Renal pelvis (tissue), 1 donor: ENCODE measurements at regions not wholly inside any gene's neighbourhood (a gene's known extent, or its start where the extent isn't known, plus 50 kb on each side); places are given as distances from the start of the nearest gene placed in this dataset.

Experiments used
- DNase-seq: peaks from one replicate; pipeline ENCODE4 v3.0.0-alpha.2; 2013

DNA sequence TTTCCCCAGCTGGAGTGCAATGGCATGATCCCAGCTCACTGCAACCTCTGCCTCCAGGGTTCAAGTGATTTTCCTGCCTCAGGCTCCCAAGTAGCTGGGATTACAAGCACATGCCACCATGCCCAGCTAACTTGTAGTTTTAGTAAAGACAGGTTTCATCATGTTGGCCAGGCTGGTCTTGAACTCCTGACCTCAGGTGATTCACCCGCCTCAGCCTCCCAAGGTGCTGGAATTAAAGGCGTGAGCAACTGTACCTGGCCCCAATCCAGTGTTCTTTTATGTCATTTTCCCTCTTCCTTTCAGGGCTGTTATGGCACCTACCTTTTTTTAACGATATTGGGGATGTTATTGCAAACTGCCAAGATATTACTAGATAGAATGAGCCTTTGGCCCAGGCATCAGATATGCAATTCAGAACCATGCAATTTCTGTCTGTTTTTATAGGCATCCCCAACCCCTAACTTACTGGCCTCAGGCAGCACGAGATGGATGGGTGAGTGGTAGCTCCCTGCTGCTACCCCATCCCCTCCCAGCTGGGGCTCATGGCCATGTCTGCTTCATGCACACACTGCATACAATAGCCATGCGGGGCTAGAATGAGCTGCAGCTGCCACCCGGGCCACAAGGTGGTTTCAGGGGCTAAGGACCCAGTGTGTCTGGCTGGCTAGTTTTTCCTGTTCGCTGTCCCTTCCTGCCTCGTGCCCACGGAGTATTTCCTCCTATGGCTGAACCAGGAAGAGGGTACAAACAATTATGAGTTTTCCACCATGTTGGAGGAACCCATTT, 1080.1 kb upstream of the SORCS1 start:
- DNase-seq: no peak

DNA sequence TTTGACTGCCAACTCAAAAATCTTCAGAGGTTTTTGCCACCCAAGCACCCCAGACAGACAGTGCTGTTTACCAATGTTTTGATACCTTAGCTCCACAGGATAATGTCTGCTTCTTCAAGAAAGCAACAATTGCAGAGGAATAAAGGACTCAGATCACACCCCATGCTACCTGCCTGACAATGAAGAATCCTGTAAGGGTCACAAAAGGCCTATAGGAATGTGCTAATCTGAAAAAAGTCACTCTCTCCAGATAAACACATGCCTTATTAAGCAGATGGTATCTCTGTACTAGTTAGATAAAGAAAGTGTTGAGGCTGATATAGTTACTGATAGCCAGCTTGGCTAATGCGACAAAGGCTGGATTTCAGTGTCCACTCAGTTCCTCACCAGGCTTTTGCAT, 1076.7 kb upstream of the SORCS1 start:
- no peak for DNase-seq

DNA sequence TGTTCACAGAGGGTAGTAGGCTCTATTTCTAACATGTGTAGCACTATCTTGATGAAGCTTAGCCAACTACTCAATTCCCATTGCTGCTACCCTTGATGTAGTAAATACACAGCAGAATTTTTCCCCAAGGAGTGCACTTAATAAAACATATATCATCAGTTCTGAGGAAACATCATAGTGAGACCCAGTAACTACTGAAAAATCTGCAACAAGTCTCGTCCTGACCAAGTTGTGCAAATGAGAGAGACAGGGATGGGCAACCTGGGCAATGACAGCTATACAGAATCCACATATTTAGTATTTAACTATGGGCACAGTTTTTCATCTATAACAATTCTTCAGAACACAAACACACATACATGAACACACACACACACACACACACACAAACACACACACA, 1073.8 kb upstream of the SORCS1 start:
- no peak for DNase-seq

DNA sequence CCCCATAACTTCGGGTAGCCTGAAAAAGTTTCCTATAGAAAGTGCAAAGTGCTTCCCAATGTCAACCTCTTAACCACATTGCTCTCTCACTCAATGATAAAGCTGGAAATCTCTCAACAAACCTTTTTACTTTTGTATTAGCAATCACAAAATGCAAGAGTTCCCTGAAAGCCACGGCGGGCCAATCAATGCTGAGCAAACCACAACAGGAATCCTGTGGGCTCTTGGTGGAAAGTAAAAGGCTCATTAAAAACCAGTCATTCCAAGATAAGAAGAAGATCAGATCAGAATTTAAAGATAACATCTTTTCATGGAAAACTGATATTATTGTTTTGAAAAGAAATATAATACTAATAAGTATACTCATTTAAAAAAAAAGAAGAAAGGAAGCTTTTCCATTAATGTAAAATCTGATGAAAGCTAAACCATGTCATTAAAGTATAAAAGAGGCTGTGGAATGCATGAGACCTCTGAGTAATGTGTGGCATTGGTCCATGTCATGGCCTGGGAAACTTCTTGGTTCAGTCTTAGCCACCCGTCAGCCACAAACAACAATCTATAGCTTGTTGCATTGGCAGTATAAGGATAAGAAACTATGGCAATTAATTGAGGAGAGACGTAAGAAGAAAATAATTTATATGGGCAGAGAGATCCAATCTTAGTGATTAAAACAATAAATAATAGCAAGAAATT, 1066.1 kb upstream of the SORCS1 start:
- no peak for DNase-seq

DNA sequence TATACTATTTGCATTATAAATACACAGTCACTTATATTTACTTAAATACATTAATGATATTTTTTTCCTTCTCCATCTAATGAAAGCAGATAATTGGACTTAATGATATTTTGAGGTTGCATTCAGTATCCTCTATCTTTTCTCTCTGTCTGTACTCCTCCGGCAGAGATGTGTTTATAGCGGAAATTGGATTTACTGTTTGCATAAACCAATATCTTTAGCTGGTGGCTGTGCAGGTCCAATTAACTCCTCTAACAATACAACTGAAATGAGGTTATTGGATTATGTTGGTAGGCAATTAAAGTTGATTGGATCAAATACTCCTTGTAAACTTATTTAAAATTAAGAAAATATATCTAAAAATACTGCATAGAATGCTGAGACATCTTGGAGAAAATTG, 1044.2 kb upstream of the SORCS1 start:
- no peak for DNase-seq

DNA sequence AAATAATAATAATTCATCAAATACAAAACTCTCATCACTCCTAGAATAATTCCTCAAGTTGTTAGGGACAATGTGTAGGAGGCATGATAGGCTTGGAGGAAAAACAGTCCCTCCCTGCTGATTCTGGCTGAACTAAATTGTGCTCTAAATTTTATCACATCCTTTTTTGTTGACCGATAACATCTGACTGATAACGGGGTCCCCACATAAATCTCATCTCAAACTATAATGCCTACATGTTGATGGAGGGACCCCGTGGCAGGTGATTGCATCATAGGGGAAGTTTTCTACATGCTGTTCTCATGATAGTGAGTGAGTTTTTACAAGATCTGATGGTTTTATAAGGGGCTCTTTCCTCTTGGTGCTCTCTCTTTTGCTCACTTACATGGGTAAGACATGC, 1043.5 kb upstream of the SORCS1 start:
- DNase-seq: no peak

DNA sequence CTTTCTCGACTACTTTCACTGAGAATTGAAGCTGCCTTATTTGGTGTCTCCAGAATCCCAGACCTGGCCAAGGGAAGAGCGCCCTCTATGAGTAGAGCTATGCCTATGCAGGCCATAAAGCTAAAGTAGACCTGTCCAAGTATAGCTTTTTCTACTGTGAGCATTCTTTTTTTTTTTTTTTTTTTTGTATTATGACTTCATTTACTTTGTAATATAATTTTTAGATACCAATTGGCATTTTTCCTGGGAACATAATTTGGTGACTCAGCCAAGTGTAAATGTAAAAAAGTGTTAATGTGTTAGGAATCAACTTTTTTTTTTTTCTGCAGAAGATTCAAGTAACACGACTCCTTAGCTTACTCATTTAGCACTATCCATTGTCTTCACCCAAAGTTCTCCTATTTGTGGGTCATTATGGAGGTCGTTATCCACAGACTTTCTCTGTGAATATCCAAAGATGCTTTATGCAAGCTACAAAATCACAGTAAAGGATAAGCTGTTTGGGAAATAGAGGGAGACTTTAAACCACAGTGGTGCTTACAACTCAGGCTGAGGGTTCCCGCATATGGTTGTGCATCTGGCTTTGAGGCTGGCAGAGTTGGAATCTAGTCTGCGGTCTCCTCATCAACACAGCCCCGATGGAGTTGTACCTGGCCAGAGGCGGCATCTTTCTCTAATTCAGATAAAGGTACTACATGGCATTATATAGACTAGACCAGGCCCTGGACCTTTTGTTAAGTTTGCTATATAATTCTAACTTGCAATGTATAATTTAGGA, 1040.2 kb upstream of the SORCS1 start:
- DNase-seq: peak; percentile 34

DNA sequence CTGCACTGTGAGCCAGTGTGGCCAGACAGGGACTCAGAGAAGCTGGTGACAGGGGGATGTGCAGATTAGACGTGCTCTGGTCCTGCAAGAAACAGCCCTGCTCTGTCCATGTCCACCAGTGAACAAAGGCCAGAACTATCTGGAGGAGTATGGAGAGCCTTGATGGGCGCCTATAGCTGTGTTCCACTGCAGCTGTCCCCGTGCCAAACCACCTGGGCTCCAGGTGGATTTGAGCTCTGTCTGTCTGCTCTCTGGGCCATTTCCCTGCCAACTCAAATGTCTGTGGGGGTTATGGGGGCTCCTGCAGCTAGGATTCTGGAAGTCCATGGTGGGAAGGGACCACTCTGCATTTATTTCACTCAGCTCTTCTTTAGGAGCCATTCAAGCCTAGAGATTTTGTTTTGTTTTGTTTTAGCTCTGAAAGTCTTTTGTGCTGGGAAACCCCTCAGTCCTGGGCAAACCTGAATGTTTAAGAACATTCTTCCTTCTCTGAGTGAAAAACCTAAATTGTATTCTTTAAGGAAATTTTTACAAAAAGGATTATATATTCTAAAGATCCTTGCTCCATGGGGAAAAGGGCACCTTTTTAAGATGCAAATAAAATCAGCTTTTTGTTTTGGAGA, 1039.5 kb upstream of the SORCS1 start:
- DNase-seq: no peak

DNA sequence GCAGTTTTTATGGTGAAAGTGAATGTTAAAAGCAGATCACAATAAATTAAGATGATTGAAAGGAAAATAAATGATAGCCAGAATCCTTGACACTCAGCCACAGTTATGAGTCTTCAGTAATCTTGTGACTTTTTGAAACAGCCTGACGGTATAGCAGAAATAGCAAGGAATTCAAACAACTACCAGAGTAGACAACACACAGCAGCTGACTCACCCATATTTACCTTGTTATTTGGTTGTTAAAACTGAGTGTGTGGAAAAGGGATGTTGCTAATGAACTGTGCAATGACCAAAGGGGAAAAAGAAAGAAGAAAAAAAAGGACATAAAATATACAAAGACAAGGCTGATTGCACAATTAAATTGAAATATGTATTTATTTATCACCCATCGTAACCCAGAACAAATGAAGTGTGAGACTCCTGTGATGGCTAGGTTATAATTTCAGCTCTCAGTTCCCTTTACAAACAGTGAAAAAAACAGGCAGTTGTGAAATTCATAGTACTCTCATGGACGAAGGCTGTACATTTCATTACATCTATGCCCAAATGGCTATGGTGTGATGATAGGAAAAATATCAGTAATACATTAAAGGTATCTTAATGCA, 1023.0 kb upstream of the SORCS1 start:
- DNase-seq: no peak

DNA sequence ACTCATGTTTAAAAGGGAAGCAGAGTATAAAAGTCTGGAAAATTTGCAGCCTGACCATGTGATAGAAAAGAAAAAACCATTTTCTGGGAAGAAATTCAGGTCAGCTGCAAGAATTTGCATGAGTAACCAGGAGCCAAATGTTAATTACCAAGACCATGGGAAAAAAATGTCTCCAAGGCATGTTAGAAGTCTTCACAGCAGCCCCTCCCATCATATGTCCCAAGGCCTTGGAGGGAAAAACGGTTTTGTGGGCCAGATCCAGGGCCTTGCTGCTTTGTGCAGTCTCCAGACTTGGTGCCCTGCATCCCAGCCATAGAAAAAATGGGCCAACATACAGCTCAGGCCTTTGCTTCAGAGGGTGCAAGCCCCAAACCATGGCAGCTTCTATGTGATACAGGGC, 1019.6 kb upstream of the SORCS1 start:
- no peak for DNase-seq

DNA sequence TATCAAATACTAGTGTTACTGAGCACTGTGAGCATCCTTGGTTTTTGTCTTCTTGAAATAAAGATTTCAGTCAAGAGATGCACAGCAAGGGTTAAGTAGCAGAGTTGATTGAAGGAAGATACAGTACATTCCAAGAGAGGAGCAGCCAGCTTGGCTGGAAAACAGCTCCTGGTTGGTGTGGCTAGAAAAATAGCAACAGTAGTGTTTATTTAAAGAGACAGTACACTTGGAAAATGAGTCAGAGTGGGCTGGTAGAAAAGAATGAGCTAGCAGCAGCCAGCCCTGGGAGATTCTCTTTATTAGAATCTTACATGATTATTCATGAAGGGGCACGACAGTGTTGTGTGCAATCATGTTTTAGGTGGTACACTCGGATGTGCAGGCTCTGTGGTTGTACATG, 1016.4 kb upstream of the SORCS1 start:
- no peak for DNase-seq

DNA sequence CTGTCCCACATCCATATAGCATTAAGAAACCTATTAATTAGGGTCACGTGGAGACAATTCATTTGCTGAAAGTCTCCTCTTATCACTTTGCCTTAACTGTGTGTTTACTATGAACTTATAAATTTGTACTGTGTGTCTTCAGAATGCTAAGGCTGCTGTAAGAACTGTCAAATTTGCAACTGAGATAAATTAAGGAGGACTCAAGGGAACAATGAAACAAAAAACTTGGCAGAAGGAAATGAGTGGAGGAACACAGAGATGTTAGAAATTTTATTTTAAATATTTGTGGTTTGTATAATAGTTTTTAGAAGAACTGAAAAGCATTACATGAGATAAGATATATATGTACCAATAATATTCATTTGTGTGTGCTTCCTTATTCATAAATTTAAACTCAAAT, 1005.3 kb upstream of the SORCS1 start:
- peak; percentile 24 for DNase-seq

DNA sequence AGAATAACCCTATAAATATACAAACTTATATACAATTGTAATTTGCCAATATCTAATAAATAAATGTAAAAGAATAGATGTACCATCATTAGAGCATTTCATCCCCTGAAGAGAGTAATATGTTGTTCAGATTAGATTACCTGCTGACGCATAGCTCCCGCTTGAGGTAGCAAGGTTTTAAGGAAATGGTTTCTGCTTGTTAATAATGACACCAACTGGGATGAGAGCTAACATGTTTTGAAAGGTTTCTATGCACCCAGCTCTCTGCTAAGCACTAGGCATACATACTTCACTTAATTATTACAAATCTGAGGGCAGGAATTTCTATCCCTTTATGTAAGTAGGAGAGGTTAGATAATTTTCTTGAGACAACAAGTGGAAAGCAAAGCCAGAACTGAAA, 1003.3 kb upstream of the SORCS1 start:
- DNase-seq: no peak

DNA sequence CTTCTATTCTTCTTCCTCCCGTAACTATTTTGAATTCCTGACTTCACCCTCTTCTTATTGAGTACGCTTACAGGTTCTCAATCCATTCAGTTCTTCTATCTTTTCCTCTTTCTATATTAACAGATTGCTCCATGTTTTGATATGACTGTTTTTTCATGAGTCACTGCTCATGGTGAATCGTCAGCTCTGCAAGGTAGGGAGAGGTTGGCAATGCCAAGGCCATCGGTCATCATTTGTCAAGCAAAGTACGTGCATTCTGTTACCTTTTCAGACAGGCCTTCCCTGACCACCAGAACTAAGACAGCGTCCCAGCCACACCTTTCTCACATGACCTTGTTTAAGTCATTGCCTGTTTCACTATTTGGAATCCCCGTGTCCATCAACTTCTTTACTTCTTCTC, 1001.9 kb upstream of the SORCS1 start:
- DNase-seq: no peak

DNA sequence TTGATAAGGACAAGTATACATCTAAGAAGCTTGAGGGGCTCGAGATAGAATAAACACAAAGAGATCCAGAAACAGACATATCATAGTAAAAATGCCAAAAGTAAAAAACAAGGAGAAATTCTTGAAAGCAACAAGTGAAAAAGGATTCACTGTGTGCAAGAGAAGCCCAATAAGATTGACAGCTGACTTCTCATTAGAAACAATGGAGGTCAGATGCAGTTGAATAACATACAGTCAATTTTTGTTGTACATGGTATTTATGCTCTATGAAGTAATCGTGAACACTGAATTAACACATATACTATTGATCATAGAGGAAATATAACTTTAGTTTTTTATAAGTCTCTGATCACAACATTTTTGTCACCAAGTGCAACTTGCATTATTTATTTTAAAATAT, 982.8 kb upstream of the SORCS1 start:
- DNase-seq: no peak

DNA sequence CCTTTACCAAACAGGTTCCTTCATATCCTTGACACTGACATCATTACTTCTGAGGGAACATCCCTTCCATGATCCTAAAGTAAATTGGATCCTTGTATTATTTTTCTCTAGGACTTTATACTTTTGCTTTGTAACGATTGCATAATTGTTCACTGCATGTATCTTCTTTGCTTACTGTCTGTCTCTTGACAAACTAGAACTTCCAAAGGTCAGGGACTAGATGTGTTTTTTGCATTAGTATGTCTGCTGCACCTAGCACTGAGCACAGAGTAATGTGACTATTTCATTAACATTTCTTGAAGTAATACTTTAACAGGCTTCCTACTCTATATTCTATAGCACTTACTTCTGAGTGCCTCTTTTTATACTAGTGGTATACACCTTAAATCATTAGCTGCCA, 976.6 kb upstream of the SORCS1 start:
- no peak for DNase-seq

DNA sequence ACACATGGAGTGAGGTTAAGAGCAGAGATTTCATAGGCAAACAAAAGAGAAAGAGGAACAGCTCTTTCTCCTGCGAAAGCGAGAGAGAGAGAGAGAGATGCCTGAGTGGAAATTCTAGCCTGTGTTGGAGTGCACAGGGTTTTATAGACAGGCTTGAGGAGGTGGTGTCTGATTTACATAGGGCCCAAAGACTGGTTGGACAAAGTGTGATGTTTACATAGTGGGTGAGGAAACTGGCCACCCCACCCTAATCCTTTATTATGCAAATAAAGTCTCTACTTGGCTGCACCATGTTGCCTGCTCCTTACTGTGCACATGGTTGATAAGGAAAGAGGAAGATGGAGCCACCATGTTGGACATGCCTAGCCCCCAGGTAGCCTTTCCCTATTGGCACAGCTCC, 967.8 kb upstream of the SORCS1 start:
- no peak for DNase-seq

DNA sequence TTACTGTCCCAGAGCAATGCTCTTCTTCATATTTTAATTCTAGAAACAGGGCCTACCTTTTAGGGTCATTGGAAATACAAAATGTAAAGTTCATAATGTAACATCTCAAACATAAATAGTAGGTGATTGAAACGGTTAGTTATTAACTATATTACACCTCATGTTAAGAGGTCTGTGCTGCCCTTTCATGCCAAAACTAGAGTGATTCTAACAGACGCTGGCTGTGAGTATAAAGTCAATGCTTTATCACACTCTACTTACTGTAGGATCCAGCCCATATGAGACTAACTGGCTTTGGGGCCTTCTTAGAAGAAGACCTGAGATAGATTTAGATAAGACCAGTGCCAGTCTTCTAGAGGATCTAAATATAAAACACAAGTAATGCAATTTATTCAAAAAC, 966.1 kb upstream of the SORCS1 start:
- no peak for DNase-seq

DNA sequence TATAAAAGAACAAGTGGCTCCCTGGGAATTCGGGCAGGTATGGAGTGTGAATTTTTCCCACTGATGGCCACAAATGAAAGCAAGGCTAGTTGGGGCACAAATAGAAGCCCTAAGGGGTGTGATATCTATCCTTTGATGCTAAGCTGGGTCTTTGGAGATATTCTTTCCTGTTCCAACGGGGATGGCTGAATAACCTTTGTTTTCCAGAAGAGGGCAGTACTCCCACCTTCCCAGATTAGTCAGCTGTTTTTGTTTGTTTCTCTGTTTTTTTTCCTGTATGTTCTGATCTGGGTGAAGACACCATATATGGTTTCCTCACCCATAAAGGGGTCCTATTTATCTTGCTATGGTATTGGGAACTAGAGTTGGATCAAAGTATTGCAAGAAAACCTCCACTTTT, 947.7 kb upstream of the SORCS1 start:
- no peak for DNase-seq

DNA sequence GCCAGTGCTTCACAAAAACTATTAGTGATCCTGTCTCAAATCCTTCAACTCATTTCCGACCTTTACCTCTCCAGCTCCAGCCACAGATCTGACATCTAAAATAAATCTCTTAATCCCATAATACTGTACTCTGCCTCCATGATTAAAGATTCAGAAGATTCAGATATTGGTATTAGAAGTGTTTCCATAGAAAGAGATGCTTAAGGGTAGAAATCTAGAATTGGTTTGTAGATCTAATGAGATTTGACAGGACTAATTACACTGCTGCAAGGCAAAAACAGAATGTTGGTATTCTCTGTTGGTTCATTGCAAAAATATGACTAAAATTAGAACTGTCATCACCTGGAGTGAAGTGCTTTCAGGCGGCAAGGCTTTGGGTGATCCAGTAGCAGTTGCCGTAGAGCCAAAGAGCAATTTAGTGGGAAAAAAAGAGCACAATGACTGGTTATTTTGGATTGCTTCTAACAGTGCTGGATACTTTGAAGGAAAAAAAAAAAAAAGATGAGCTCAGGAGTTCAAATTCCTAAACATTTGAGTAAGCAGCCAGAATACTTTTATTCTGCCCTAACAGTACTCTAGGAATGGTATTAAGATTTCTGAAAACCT, 940.1 kb upstream of the SORCS1 start:
- no peak for DNase-seq

DNA sequence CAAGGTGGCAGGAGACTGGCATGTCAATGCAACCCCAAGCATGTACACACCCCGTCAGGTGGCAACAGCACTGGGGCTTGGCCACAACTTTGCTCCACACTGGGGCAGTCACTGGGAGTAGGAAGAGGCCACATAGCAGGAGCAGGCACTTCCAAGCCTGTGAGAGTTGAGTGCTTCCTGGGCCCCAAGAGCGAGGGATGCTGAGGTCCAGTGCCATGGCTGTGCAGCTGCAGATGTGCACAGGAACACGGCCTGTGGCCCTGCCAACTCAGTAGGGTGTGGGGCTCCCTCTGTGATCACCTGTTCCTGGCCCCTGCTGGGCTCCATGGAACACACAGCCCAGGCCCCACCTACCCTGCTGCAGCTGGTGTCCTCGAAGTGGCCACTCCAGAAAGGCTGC, 932.8 kb upstream of the SORCS1 start:
- no peak for DNase-seq
